Stromal cell of bone marrow (primary cell): ENCODE measurements at regions not wholly inside any gene's neighbourhood (a gene's known extent, or its start where the extent isn't known, plus 50 kb on each side); places are given as distances from the start of the nearest gene placed in this dataset.

Experiments
- DNase-seq: peaks from one replicate; pipeline ENCODE4 v3.0.0-alpha.2; 2012; ENCODE audit warnings: low read depth

- no peak for DNase-seq
Observed at GRCh38 chr6:91376686-91377085, 789.8 kb upstream of the MAP3K7 start.

- DNase-seq = no peak
Observed at GRCh38 chr6:91366781-91367180, 779.9 kb upstream of the MAP3K7 start.

- DNase-seq = no peak
Observed at GRCh38 chr6:91358986-91359385, 772.1 kb upstream of the MAP3K7 start.

GRCh38 chr6:91352878-91353277 lies 766.0 kb upstream of the MAP3K7 start:
- no peak for DNase-seq

GRCh38 chr6:91352321-91352720 lies 765.4 kb upstream of the MAP3K7 start:
- no peak for DNase-seq

DNA sequence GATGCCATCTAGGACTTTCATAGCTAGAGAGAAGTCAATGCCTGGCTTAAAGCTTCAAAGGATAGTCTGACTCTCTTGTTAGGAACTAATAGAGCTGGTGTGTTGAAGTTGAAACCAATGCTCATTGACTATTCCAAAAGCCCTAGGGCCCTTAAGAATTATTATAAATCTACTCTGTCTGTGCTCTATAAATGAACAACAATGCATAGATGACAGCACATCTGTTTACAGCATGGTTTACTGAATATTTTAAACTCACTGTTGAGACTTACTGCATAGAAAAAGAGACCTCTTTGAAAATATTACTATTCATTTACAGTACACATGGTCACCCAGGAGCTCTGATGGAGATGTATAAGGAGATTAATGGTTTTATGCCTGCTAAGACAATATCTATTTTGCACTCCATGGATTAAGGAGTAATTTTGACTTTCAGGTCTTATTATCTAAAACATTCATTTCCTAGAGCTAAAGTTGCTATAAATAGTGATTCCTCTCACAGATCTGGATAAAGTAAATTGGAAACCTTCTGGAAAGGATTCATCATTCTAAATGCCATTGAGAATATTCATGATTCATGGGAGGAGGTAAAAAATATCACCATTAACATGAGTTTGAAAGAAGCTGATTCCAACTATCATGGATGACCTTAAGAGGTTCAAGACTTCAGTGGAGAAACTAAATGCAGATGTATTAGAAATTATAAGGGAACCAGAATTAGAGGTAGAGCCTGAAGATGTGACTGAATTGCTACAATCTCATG lies 763.5 kb upstream of the MAP3K7 start:
- no peak for DNase-seq

DNA sequence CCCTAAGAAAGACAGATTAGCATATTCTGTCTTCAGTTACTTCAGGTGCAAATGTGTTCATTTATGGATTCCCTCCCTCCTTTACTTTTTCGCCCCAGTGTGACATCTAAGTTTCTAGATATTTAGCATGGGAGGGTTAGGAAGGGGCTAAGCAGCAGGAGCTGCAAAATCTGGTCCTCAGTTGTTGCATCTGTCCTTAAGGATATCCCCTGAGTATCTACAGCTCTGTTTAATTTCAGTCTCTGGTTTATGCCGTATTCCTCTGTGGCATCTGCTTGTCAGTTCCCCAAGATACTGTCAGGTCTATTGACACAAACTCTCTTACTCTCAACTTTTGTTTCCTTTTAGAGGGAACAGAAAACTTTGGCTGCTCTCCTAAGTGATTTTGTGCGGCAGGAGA lies 754.6 kb upstream of the MAP3K7 start:
- no peak for DNase-seq

GRCh38 chr6:91340896-91341395 lies 754.1 kb upstream of the MAP3K7 start:
- DNase-seq = no peak

DNA sequence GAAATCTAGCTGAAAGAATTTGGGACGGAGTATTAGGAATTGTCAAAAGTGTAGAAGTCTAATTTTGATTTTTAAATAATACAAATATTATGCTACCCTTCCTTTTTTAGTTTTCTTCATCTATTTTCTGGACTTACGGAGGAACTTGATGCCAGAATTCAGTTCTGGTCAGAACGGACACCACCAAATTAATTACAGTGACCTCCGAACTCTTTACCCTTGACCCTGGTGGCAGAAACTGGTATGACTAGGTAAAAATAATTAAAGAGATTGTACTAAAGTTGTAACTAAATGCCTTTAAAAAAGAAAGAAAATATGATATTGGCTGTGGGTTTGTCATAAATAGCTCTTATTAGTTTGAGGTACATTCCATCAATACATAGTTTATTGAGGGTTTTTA lies 751.1 kb upstream of the MAP3K7 start:
- no peak for DNase-seq

- no peak for DNase-seq
Observed at GRCh38 chr6:91330896-91331295, 744.0 kb upstream of the MAP3K7 start.

- no peak for DNase-seq
Observed at GRCh38 chr6:91328241-91328640, 741.4 kb upstream of the MAP3K7 start.

DNA sequence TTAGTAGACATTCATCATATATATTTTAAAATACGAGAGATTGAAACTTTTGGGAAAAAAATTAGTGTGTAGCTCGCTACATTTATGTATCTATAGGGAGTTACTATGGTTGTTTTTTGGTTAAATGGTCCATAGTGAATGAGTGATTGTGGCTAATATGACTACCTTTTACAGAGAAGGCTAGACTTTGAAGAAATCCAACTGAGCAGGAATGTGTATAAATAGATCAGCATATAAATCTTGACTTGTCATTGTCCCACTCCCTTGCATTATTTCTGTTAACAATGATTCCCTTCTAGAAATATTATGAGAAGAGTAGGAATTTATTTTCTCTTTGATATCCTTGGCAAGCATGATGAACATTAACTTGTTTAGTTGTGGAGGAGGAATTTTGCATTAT lies 737.8 kb upstream of the MAP3K7 start:
- no peak for DNase-seq

DNA sequence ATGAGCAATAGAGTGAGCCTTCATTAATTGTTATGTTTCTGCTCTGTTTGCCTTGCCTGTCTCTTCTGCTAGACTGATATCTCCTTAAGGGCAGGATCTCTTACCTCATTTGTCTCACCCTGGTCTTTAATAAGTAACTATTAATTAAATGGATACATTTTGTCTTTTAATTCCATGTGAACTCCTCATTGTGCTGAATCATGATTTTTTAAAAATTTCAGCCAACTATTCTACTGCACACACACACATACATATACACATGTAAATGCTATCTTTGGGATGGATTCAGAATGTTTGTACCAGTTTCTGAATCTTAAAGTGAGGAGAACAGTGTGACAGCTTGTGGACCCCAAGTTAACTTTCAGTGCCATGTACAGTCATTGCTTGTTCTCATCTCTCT lies 731.1 kb upstream of the MAP3K7 start:
- DNase-seq = no peak

- DNase-seq = no peak
Observed at GRCh38 chr6:91317247-91317835, 730.5 kb upstream of the MAP3K7 start.

GRCh38 chr6:91310178-91310577 lies 723.3 kb upstream of the MAP3K7 start:
- DNase-seq = no peak

GRCh38 chr6:91305755-91306154 lies 718.9 kb upstream of the MAP3K7 start:
- DNase-seq = no peak

DNA sequence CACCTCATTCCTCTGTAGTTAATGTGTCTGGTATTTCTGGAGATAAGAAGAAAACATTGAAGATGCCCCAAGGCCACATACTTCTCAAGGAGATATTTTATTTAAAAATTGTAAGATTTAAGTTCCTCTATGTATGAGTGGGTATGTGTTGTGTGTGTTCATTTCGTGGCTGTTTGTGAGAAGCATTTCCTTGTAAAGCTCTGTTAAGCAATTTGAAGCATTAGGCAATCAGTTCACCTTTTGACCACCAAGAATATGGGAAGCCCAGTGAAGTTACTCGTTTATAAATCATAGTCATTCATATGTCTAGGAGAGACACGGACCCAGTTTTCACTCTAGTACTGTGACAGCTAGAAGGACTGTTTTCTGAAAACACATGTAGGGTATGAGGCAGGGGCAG lies 717.6 kb upstream of the MAP3K7 start:
- DNase-seq = no peak

DNA sequence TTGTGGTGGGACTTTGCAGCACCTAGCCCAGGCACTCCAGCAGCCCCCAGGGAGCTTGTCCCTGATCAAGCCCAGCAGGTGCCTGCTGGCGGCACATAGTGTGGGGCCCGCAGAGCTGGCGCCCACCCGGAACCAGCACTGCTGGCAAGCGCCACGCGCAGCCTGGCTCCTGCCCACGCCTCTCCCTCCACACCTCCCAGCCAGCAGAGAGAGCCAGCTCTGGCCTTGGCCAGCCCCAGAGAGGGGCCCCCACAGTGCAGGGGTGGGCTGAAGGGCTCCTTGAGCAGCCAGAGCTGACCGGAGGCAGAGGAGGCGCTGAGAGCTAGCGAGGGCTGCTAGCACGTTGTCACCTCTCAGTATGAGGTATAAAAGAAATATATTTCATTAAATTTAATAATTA lies 716.5 kb upstream of the MAP3K7 start:
- DNase-seq = no peak

DNA sequence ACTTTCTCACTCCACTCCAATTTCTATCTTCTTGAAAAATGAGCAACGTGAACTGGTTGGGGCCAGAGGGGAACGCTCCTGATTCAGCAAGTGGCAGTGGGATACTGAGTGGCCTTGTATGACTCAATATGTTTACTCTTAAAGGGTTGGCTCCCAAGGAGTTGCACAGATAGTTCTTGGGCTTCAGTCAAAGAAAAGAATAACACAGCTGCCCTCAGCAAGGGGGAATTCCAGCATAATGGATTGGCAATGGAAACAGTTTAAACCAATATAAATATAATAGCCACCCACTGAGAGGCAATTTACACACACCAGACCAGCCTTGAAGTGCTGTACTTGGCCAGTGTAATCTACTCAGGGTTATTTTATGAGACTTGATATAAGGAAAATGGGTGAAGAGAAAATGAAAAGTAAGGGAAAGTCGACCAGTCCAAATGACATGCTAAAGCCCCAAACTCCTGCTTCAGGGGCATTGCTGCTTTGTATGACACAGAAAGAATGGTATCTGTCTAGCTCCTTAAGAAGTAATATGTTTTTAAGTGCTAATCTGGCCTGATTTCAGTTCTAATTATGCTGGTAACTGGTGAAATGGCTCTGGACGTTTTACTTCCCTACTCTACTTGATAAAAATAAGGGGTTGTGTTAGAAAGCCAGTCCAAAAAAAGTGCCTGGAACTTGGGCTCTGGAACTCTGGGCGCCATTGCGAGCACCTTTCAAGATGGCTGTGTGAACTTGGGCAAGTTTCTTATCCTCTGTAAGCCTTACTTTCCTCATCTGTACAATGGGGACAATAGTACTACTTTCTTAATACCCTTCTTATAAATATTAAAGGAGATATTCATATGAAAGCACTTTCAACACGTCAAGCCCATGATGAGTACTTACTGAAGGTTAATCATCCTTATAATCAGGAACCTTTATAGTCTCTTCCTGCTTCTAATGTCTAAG lies 712.9 kb upstream of the MAP3K7 start:
- DNase-seq = no peak

DNA sequence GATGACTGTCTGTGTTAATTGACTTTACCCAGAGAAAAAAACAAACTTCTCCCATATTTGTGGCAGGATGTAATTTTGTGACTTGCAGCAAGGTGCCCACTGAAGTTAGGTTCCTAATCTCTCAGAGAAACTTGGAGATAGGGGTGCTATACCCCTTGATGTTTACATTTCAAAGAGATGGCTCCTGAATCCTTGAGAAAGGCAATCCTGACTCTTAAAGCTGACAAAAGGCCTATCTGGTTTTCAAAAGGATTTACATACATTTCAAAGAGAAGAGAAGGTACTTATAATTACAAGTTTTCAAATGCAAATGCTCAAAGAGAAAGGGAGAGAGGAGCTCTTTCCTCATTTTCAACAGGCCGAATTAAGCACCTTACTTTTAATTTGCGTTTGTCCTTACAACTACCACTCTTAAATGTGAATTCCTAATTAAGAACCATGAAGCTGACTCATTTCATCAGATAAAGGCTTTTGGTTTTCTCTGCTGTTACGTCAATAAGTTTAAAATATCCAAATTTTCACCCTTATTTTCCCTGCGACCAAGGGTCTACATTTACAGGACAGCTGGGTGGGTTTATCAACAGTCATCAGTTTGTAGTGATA lies 711.8 kb upstream of the MAP3K7 start:
- DNase-seq = no peak

- no peak for DNase-seq
Observed at GRCh38 chr6:91293395-91293794, 706.5 kb upstream of the MAP3K7 start.

- no peak for DNase-seq
Observed at GRCh38 chr6:91291071-91291470, 704.2 kb upstream of the MAP3K7 start.
